IMR-90 (cell line): ENCODE measurements at regions not wholly inside any gene's neighbourhood (a gene's known extent, or its start where the extent isn't known, plus 50 kb on each side); places are given as distances from the start of the nearest gene placed in this dataset.

Experiments used
- ATAC-seq: fragments of 200-7000 bp; cut with Tn5 transposase; 2 replicates; pipeline ENCODE4 v1.9.1; 2020; ENCODE audit warnings: low read depth, mild to moderate bottlenecking, moderate library complexity
- BruUV-seq: library from RNA; stranded (reverse); fragments of 400-500 nt; replicated peaks from 2 replicates; lab custom pipeline; 2021; lab: Mats Ljungman, UMichigan
- CTCF ChIA-PET: fragments of 300-600 bp; formaldehyde crosslinking; extraction: SDS; loops from one replicate; lab custom pipeline; 2021; ENCODE audit warnings: antibody characterized with exemption; lab: Yijun Ruan, JAX
- POLR2A ChIA-PET: fragments of 300-600 bp; sonication (Branson Sonifier 250); formaldehyde crosslinking; loops from one replicate; lab custom pipeline; 2022; ENCODE audit warnings: antibody characterized with exemption; ENCODE audit not compliant: unreplicated experiment; lab: Charles Lee
- DNase-seq: peaks from one replicate; pipeline ENCODE4 v3.0.0; 2013
- H2AFZ ChIP-seq: replicated peaks from 2 replicates; pipeline ENCODE3; 2013; ENCODE audit warnings: low read length, mild to moderate bottlenecking; ENCODE audit not compliant: poor library complexity
- H2AK5ac ChIP-seq: 2 replicates; pipeline ENCODE4 v1.6.1; 2013; ENCODE audit warnings: low read depth, low read length, inconsistent platforms
- H2AK9ac ChIP-seq: replicated peaks from 2 replicates; pipeline ENCODE3; 2013; ENCODE audit warnings: mild to moderate bottlenecking, low read depth, low read length, moderate library complexity; ENCODE audit not compliant: poor library complexity
- H2BK120ac ChIP-seq: 2 replicates; pipeline ENCODE4 v1.6.1; 2013; ENCODE audit warnings: low read depth, low read length, inconsistent platforms
- H2BK15ac ChIP-seq: 3 replicates; pipeline ENCODE4 v1.6.1; 2013; ENCODE audit warnings: low read depth, low read length, inconsistent platforms
- H2BK20ac ChIP-seq: 2 replicates; pipeline ENCODE4 v1.6.1; 2013; ENCODE audit warnings: low read depth, mild to moderate bottlenecking, inconsistent platforms, low read length, moderate library complexity
- H2BK5ac ChIP-seq: 2 replicates; pipeline ENCODE4 v1.6.1; 2013; ENCODE audit warnings: mild to moderate bottlenecking, low read depth, low read length, inconsistent platforms; ENCODE audit not compliant: poor library complexity, severe bottlenecking
- H3K14ac ChIP-seq: replicated peaks from 2 replicates; pipeline ENCODE4 v1.6.1; 2013; ENCODE audit warnings: low read depth, low read length, inconsistent platforms
- H3K18ac ChIP-seq: 2 replicates; pipeline ENCODE4 v1.6.1; 2013; ENCODE audit warnings: low read depth, low read length, control low read depth
- H3K23ac ChIP-seq: 2 replicates; pipeline ENCODE4 v1.6.1; 2013; ENCODE audit warnings: low read depth, low read length, inconsistent platforms
- H3K27ac ChIP-seq: 2 replicates; pipeline ENCODE4 v1.5.1; 2013; ENCODE audit warnings: mild to moderate bottlenecking, control low read depth, low read length; ENCODE audit not compliant: insufficient read depth
- H3K27me3 ChIP-seq: 2 replicates; pipeline ENCODE4 v1.6.1; 2013; ENCODE audit warnings: low read length; ENCODE audit not compliant: control insufficient read depth, insufficient read depth
- H3K36me3 ChIP-seq: 2 replicates; pipeline ENCODE4 v1.6.1; 2013; ENCODE audit warnings: low read length, mixed read lengths; ENCODE audit not compliant: control insufficient read depth, insufficient read depth
- H3K4ac ChIP-seq: 2 replicates; pipeline ENCODE4 v1.6.1; 2013; ENCODE audit warnings: low read depth, low read length, inconsistent platforms
- H3K4me1 ChIP-seq: 2 replicates; pipeline ENCODE4 v1.6.1; 2013; ENCODE audit warnings: low read length, mixed read lengths; ENCODE audit not compliant: control insufficient read depth, insufficient read depth
- H3K4me2 ChIP-seq: 2 replicates; pipeline ENCODE4 v1.6.1; 2013; ENCODE audit warnings: low read depth, mild to moderate bottlenecking, control low read depth, low read length, moderate library complexity
- H3K4me3 ChIP-seq: 2 replicates; pipeline ENCODE4 v1.5.1; 2013; ENCODE audit warnings: low read depth, mild to moderate bottlenecking, control low read depth, low read length, moderate library complexity; ENCODE audit not compliant: insufficient read depth
- H3K56ac ChIP-seq: 2 replicates; pipeline ENCODE4 v1.6.1; 2013; ENCODE audit warnings: low read length, inconsistent platforms; ENCODE audit not compliant: insufficient read depth; ENCODE audit errors: extremely low read depth
- H3K79me1 ChIP-seq, 2 experiments: 2 replicates each; pipeline ENCODE4 v1.6.1; 2013; ENCODE audit warnings: low read length in 2 of 2, inconsistent platforms in 1 of 2, low read depth in 1 of 2
- H3K9ac ChIP-seq: 2 replicates; pipeline ENCODE4 v1.6.1; 2013; ENCODE audit warnings: low read depth, low read length, control low read depth
- H3K9me1 ChIP-seq: 2 replicates; pipeline ENCODE4 v1.6.1; 2013; ENCODE audit warnings: low read length, inconsistent platforms; ENCODE audit not compliant: insufficient read depth
- H3K9me3 ChIP-seq: 2 replicates; pipeline ENCODE4 v1.6.1; 2013; ENCODE audit warnings: low read length; ENCODE audit not compliant: control insufficient read depth, insufficient read depth
- H4K20me1 ChIP-seq: 2 replicates; pipeline ENCODE4 v1.6.1; 2013; ENCODE audit warnings: low read length, inconsistent platforms; ENCODE audit not compliant: insufficient read depth
- H4K5ac ChIP-seq: 2 replicates; pipeline ENCODE4 v1.6.1; 2013; ENCODE audit warnings: mild to moderate bottlenecking, low read depth, low read length, control low read depth
- H4K8ac ChIP-seq, 2 experiments: 2 replicates each; pipeline ENCODE4 v1.6.1; 2013; ENCODE audit warnings: low read depth in 2 of 2, low read length in 2 of 2, control low read depth in 1 of 2, inconsistent platforms in 1 of 2
- H4K91ac ChIP-seq: 2 replicates; pipeline ENCODE4 v1.6.1; 2013; ENCODE audit warnings: low read depth, low read length, inconsistent platforms; ENCODE audit not compliant: insufficient read depth
- BHLHE40 ChIP-seq: fragments of 150-350 bp; IDR thresholded peaks from 2 replicates; pipeline ENCODE4 v1.6.1; 2016; ENCODE audit warnings: mild to moderate bottlenecking, low read depth, low read length
- CEBPB ChIP-seq: IDR thresholded peaks from 2 replicates; pipeline ENCODE4 v1.6.1; 2012; ENCODE audit warnings: low read depth, low read length, improper control_type of control experiment
- ELK1 ChIP-seq: fragments of 150-350 bp; IDR thresholded peaks from 2 replicates; pipeline ENCODE4 v1.6.1; 2016; ENCODE audit warnings: low read depth, mild to moderate bottlenecking, low read length, moderate library complexity, borderline replicate concordance
- FOS ChIP-seq: fragments of 150-350 bp; IDR thresholded peaks from 2 replicates; pipeline ENCODE4 v1.6.1; 2016; ENCODE audit warnings: low read depth, low read length
- MAZ ChIP-seq: IDR thresholded peaks from 2 replicates; pipeline ENCODE4 v1.6.1; 2012; ENCODE audit warnings: low read depth, mild to moderate bottlenecking, low read length, improper control_type of control experiment, moderate library complexity, borderline replicate concordance
- MXI1 ChIP-seq: IDR thresholded peaks from 2 replicates; pipeline ENCODE4 v1.6.1; 2012; ENCODE audit warnings: low read depth, mild to moderate bottlenecking, low read length, moderate library complexity, borderline replicate concordance
- POLR2A ChIP-seq: IDR thresholded peaks from 2 replicates; pipeline ENCODE4 v1.6.1; 2012; ENCODE audit warnings: mild to moderate bottlenecking, low read depth, low read length
- RAD21 ChIP-seq: IDR thresholded peaks from 2 replicates; pipeline ENCODE4 v1.6.1; 2012; ENCODE audit warnings: low read length, improper control_type of control experiment
- RFX5 ChIP-seq: IDR thresholded peaks from 2 replicates; pipeline ENCODE4 v1.8.0; 2012; ENCODE audit warnings: low read depth, mild to moderate bottlenecking, low read length, moderate library complexity
- SMC3 ChIP-seq: fragments of 150-350 bp; IDR thresholded peaks from 2 replicates; pipeline ENCODE4 v1.6.1; 2016; ENCODE audit warnings: low read depth, mild to moderate bottlenecking, antibody characterized with exemption, low read length, moderate library complexity
- WGBS, 2 experiments: methylation state at CpG; one replicate each; pipeline versions ENCODE4 v1.1.5 to v1.1.7; 2013; ENCODE audit warnings: missing lambda C conversion rate in 2 of 2; ENCODE audit not compliant: insufficient read length in 1 of 2; ENCODE audit errors: extremely low coverage in 2 of 2; 5-methylcytosine and 5-hydroxymethylcytosine counted together
- dilution Hi-C: fragments of 300-500 bp; cut with HindIII; formaldehyde crosslinking; loops from one replicate; pipeline ENCODE4 v1.14.3; 2018; ENCODE audit warnings: low sequenced_read_pairs; ENCODE audit not compliant: unreplicated experiment
- in situ Hi-C: fragments of 300-500 bp; cut with MboI; formaldehyde crosslinking; loops from 3 replicates; pipeline ENCODE4 v1.14.3; 2019; ENCODE audit warnings: low sequenced_read_pairs, inconsistent platforms, mixed read lengths
- intact Hi-C: fragments of 100-400 bp; cut with micrococcal nuclease; formaldehyde crosslinking; loops from 2 replicates; pipeline ENCODE4 v1.10.0; 2022

GRCh38 chr4:31228068-31228467, 507.9 kb downstream of the PCDH7 start:
- Histone ChIP-seq H2AFZ (no peak overlapping the region), H3K4ac (no peak overlapping the region), H3K4me2 (no peak overlapping the region), H3K18ac (no peak overlapping the region), H2AK9ac (no peak overlapping the region), H3K9me1 (no peaks in the 10 kb centered on the region), H2BK5ac (no peak overlapping the region), H2BK20ac (no peak overlapping the region), H3K4me1 (no peaks in the 10 kb centered on the region), H3K36me3 (no peaks in the 10 kb centered on the region), H4K8ac (no peak overlapping the region), H4K91ac (no peak overlapping the region), H3K56ac (no peak overlapping the region), H3K27ac (no peak overlapping the region), H3K4me3 (no peak overlapping the region), H4K5ac (no peak overlapping the region), H2BK15ac (no peak overlapping the region), H2AK5ac (no peak overlapping the region), H3K14ac (no peak overlapping the region), H2BK120ac (no peak overlapping the region), H3K79me1 (no peaks in the 10 kb centered on the region), H3K9ac (no peak overlapping the region), H3K23ac (no peak overlapping the region), H3K9me3 (no peaks in the 10 kb centered on the region), H3K27me3 (no peaks in the 10 kb centered on the region), H4K20me1 (no peaks in the 10 kb centered on the region)
- dilution Hi-C loops = no loop called here
- no peak for ATAC-seq
- ChIA-PET POLR2A (no interaction called here), CTCF (interaction anchor here (1.0 kb wide), 1 partner anchor 22 kb away, joined by 4 read pairs; no protein-coding TSS in a partner anchor)
- no CpG with 5 or more reads among the region's 4 CpGs for WGBS, 2 experiments
- in situ Hi-C loops = no loop called here
- no peak for DNase-seq
- intact Hi-C loops = no loop called here
- BruUV-seq = no TSS peak
- no peak for TF ChIP-seq CEBPB
- no peak for TF ChIP-seq RAD21
- TF ChIP-seq ELK1 = no peak
- no peak for TF ChIP-seq BHLHE40
- TF ChIP-seq MAZ = no peak
- no peak for TF ChIP-seq POLR2A
- TF ChIP-seq RFX5 = no peak
- TF ChIP-seq MXI1 = no peak
- TF ChIP-seq SMC3 = no peak
- no peak for TF ChIP-seq FOS
